ENCODE measurements at regions not wholly inside any gene's neighbourhood (a gene's known extent, or its start where the extent isn't known, plus 50 kb on each side); places are given as distances from the start of the nearest gene placed in this dataset.

GRCh38 chr10:85454386-85454785 is 912.2 kb downstream of the GRID1 start:
- no peak for DNase-seq
- Histone ChIP-seq H3K9me3 (no peaks in the 10 kb centered on the region), H3K27ac (no peak overlapping the region), H3K36me3 (no peaks in the 10 kb centered on the region), H3K27me3 (no peaks in the 10 kb centered on the region), H3K4me3 (no peak overlapping the region), H3K4me1 (no peaks in the 10 kb centered on the region)
- TF ChIP-seq POLR2A (IDR thresholded peaks at IDR 0.05) (no peak), CTCF (IDR thresholded peaks at IDR 0.05 in 4 of 5, conservative IDR thresholded peaks at IDR 0.05 in 1 of 5) (no peak)
- ATAC-seq: no peak
- in situ Hi-C loops (cut with MboI; ENCODE audit: low sequenced_read_pairs in 4 of 4): no loop called here
- intact Hi-C loops (cut with DNase I; ENCODE audit: low total_unique reads): no loop called here

- H3K27ac ChIP-seq: no peak overlapping the region
- H3K4me1 ChIP-seq: no peaks in the 10 kb centered on the region
- H3K27me3 ChIP-seq: no peaks in the 10 kb centered on the region
- H3K36me3 ChIP-seq: no peaks in the 10 kb centered on the region
- in situ Hi-C loops (cut with MboI; ENCODE audit: low sequenced_read_pairs in 4 of 4) (no loop called here), intact Hi-C loops (cut with DNase I; ENCODE audit: low total_unique reads) (no loop called here)
- TF ChIP-seq CTCF (IDR thresholded peaks at IDR 0.05 in 4 of 5, conservative IDR thresholded peaks at IDR 0.05 in 1 of 5): no peak
- TF ChIP-seq POLR2A (IDR thresholded peaks at IDR 0.05): no peak
- DNase-seq (no peak), ATAC-seq (no peak)
- H3K9me3 ChIP-seq: no peaks in the 10 kb centered on the region
- H3K4me3 ChIP-seq: no peak overlapping the region
Observed at GRCh38 chr10:85457191-85457590, 909.4 kb downstream of the GRID1 start.

- Histone ChIP-seq H3K9me3 (no peaks in the 10 kb centered on the region), H3K4me1 (no peaks in the 10 kb centered on the region), H3K4me3 (no peak overlapping the region), H3K27ac (no peak overlapping the region), H3K27me3 (no peaks in the 10 kb centered on the region), H3K36me3 (no peaks in the 10 kb centered on the region)
- DNase-seq (no peak), ATAC-seq (no peak)
- intact Hi-C loops (cut with DNase I; ENCODE audit: low total_unique reads): no loop called here
- no peak for TF ChIP-seq POLR2A (IDR thresholded peaks at IDR 0.05)
- TF ChIP-seq CTCF (IDR thresholded peaks at IDR 0.05 in 4 of 5, conservative IDR thresholded peaks at IDR 0.05 in 1 of 5): no peak
- in situ Hi-C loops (cut with MboI; ENCODE audit: low sequenced_read_pairs in 4 of 4): no loop called here
Observed at GRCh38 chr10:85458324-85458723, 908.3 kb downstream of the GRID1 start.

GRCh38 chr10:85459906-85460305 is 906.7 kb downstream of the GRID1 start:
- Histone ChIP-seq H3K9me3 (no peaks in the 10 kb centered on the region), H3K27ac (no peak overlapping the region), H3K27me3 (no peaks in the 10 kb centered on the region), H3K4me3 (no peak overlapping the region), H3K36me3 (no peaks in the 10 kb centered on the region), H3K4me1 (no peaks in the 10 kb centered on the region)
- TF ChIP-seq POLR2A (IDR thresholded peaks at IDR 0.05) (no peak), CTCF (IDR thresholded peaks at IDR 0.05 in 4 of 5, conservative IDR thresholded peaks at IDR 0.05 in 1 of 5) (no peak)
- intact Hi-C loops (cut with DNase I; ENCODE audit: low total_unique reads) (no loop called here), in situ Hi-C loops (cut with MboI; ENCODE audit: low sequenced_read_pairs in 4 of 4) (no loop called here)
- ATAC-seq (no peak), DNase-seq (no peak)

GRCh38 chr10:85464336-85464735 is 902.3 kb downstream of the GRID1 start:
- intact Hi-C loops (cut with DNase I; ENCODE audit: low total_unique reads): no loop called here
- no peak overlapping the region for H3K27ac ChIP-seq
- no peak overlapping the region for H3K4me3 ChIP-seq
- H3K36me3 ChIP-seq: no peaks in the 10 kb centered on the region
- no peaks in the 10 kb centered on the region for H3K27me3 ChIP-seq
- H3K4me1 ChIP-seq: no peaks in the 10 kb centered on the region
- in situ Hi-C loops (cut with MboI; ENCODE audit: low sequenced_read_pairs in 4 of 4): no loop called here
- TF ChIP-seq CTCF (IDR thresholded peaks at IDR 0.05 in 4 of 5, conservative IDR thresholded peaks at IDR 0.05 in 1 of 5) (no peak), POLR2A (IDR thresholded peaks at IDR 0.05) (no peak)
- no peak for ATAC-seq
- DNase-seq: no peak
- no peaks in the 10 kb centered on the region for H3K9me3 ChIP-seq
